GM12875 (cell line): ENCODE measurements at regions not wholly inside any gene's neighbourhood (a gene's known extent, or its start where the extent isn't known, plus 50 kb on each side); places are given as distances from the start of the nearest gene placed in this dataset.

Experiments used
- H3K4me3 ChIP-seq: one replicate; pipeline ENCODE4 v1.5.1; 2011; ENCODE audit warnings: low read depth, low read length, control low read depth
- CTCF ChIP-seq: IDR thresholded peaks from 2 replicates; pipeline ENCODE4 v1.5.1; 2011; ENCODE audit warnings: low read depth, mild to moderate bottlenecking, control low read depth, inconsistent platforms, low read length, moderate library complexity, borderline replicate concordance; ENCODE audit not compliant: insufficient read depth

GRCh38 chr1:118338936-118339335, 153.9 kb upstream of the SPAG17 start:
- no peak overlapping the region for H3K4me3 ChIP-seq
- TF ChIP-seq CTCF: no peak

GRCh38 chr1:118337346-118337745, 152.3 kb upstream of the SPAG17 start:
- TF ChIP-seq CTCF: no peak
- H3K4me3 ChIP-seq: no peak overlapping the region

GRCh38 chr1:118335331-118335732, 150.3 kb upstream of the SPAG17 start:
- no peak overlapping the region for H3K4me3 ChIP-seq
- TF ChIP-seq CTCF: no peak

GRCh38 chr1:118334506-118334905, 149.5 kb upstream of the SPAG17 start:
- TF ChIP-seq CTCF: no peak

GRCh38 chr1:118333601-118334210, 148.7 kb upstream of the SPAG17 start:
- TF ChIP-seq CTCF: no peak
- no peak overlapping the region for H3K4me3 ChIP-seq

More at GRCh38 chr1:118334506-118334905, 149.5 kb upstream of the SPAG17 start:
- no peak overlapping the region for H3K4me3 ChIP-seq

GRCh38 chr1:118326960-118327629, 142.1 kb upstream of the SPAG17 start:
- H3K4me3 ChIP-seq: no peak overlapping the region
- TF ChIP-seq CTCF: no peak
